AG08396 (cell line): ENCODE measurements at regions not wholly inside any gene's neighbourhood (a gene's known extent, or its start where the extent isn't known, plus 50 kb on each side); places are given as distances from the start of the nearest gene placed in this dataset.
"Not testable (repeated sequence)": the region's sequence is repeated elsewhere in the genome, so short reads cannot be mapped to it uniquely, and the experiment has no call there.

ENCODE experiments used
- DNase-seq: peaks from one replicate; pipeline ENCODE4 v3.0.0; 2012; ENCODE audit warnings: low spot score, mixed read lengths

DNA sequence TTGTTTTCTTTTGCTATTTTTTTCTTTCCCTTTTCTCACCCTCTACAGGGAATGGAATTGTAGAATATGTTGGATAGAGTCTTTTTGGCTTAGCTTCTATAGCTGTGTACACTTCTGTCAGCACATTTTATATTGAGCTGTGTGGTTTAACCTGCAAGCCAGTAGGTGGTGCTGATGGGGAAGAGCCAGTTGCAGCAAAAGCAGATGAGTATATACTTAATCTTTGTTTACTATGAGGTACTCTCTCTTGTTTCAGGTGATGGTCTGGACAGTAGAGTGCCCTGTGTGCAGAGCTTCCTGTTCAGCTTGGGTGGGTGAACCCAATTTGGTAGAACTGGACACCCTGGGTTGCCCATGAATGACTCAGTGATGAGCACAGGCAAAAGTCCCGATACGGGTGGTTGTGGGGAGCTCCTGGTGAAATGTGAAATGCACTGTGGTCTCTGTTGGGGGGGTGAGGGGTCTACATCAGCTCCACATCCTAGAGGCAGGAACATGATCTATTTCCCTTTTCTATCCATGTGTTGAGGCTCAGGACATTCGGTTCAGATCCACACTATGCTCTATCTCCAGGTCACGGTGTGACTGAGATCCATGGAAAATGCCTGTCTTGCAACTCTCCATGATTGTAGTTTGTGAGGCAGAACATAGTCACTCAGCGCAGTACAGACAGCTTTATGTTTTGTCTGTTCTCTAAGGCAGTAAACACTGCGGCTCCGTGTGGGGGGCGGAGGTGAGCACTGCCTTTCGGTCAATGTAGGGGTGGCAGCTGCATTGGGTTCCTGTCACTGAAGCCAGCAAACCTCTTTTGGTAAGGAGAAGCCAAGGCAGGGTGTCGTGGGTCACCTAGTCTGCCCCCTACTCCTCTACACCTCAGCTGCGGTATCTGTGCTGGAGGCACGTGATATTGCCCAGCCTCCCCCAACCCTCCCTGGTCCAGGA lies 353.2 kb downstream of the PRR16 start:
- no peak for DNase-seq

DNA sequence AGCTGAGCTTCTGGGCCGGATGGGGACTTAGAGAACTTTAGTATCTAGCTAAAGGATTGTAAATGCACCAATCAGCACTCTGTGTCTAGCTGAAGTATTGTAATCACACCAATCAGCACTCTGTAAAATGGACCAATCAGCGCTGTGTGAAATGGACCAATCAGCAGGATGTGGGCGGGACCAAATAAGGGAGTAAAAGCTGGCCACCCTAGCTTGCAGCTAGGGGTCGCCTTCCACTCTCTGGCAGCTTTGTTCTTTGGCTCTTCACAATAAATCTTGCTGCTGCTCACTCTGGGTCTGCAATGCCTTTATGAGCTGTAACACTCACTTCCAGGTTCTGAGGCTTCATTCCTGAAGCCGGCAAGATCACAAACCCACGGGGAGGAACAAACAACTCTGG lies 354.0 kb downstream of the PRR16 start:
- no peak for DNase-seq

DNA sequence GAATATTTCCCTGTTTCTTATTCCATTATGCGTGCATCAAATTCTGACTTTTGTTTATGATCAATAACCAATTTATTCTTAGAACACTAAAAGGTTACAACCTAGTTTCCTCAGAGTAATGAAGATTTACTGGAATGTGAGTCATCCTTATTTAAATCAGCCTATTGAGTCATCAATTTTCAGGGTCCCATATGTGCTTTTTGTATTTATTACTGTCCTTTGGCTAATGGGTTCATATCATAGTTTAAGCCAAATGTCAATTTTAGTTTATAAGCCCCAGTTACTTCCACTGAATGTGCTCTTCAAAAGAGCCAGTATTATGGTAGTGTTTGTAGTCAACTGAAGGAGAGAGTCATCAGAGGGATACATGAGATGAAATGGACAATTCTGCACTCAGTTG lies 359.2 kb downstream of the PRR16 start:
- DNase-seq = no peak

DNA sequence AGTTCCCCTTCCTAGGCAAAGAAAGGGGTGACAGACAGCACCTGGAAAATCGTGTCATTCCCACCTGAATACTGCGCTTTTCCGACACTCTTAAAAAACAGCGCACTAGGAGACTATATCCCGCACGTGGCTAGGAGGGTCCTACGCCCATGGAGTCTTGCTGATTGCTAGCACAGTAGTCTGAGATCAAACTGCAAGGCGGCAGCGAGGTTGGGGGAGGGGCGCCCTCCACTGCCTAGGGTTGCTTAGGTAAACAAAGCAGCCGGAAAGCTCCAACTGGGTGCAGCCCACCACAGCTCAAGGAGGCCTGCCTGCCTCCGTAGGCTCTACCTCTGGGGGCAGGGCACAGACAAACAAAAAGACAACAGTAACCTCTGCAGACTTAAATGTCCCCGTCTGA lies 367.5 kb downstream of the PRR16 start:
- DNase-seq = not testable (repeated sequence)

DNA sequence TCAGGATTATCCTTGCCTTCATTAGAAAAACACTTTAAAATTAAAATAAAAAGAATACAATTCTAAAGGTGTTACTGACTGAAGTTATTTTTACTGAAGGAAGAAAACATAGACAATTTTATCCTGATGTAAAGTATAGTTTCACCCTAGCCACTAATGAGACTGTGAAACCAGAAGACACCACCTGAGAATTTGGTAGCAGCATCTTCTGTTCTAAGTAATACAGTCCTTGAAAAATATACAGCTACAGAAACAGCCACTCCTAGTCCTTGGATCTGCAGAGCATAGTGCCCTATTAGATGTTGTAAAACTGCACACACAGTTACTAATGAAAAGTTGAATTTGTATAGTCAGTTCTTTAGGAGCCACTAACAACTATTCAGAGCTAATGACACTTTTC lies 377.7 kb downstream of the PRR16 start:
- no peak for DNase-seq

DNA sequence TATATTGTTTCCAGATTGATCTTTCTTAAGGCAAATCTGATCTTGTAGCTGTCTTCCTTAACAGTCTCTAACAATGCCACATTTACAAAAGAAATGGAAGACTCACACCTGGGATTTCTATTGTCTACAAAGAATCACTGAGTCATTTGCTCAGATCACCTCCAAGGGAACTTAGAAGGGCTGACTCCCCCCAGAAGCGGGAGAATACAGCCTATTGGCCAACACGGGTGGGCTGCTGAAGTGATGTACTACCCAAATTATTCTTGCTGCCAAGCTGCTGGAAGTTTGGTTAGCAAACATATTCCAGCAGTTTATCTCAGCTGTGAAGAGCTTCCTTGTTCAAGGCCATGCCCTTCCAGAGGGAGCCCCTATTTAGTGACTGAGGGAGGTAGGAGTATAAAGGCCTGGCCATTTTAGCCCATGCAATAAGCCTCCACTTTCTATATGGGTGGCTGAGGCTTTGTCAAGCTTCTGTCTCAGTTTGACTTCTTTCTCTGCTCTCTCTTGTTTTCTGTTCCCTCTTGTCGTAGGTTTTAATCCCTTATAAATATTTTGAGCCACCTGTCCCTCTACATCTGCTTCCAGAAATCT lies 379.4 kb downstream of the PRR16 start:
- DNase-seq = no peak

DNA sequence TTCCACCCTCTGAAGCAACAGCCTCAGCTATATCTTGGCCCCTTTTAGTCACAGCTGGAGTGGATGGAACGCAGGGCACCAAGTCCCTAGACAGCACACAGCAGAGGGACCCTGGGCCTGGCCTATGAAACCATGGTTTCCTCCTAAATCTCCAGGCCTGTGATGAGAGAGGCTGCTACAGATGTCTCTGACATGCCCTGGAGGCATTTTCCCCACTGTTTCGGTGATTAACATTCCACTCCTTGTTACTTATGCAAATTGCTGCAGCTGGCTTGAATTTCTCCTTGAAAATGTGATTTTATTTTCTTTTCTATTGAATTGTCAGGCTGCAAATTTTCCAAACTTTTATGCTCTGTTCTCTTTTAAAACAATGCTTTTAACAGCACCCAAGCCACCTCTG lies 384.8 kb downstream of the PRR16 start:
- no peak for DNase-seq

DNA sequence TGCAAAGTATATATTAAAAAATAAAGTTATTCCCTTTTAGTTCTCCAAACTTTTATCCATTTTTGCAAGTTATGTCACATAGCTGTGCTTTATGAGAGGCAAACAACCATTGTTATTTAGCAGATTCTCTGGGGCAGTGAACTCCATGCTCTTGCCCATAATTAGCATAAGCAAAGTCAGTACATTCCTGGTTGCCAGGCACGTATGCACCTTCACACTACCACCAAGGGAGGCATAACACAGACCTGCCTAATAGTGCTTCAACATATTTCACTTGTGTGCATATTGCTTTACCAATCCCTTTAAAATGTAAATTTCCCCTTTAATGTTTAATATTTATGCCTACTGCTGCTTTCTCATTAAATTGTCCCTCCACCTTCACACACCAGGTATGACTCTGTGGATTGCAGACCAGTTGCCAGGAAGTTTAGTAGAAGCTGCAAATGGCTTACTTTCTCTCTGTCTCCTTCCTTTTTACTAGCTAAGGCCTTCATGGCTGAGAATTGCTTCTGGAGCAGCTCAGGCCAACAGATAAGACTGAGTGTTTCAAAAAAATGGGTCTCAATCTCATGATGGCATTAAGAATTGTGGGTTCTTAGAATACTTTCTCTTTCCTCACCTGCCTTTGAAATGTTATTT lies 388.2 kb downstream of the PRR16 start:
- DNase-seq = no peak

DNA sequence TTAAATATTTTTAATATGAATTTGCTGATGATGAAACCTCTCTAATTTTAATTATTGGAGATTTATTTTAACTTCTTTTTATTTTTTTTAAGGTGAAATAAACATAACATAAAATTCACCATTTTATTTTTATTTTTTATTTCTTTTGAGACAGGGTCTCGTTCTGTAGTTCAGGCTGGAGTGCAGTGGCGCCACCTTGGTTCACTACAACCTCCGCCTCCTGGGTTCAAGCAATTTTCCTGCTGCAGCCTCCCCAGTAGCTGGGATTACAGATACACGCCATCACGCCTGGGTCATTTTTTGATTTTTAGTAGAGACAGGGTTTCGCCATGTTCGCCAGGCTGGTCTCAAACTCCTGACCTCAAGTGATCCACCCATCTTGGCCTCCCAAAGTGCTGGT lies 402.9 kb downstream of the PRR16 start:
- DNase-seq = no peak

DNA sequence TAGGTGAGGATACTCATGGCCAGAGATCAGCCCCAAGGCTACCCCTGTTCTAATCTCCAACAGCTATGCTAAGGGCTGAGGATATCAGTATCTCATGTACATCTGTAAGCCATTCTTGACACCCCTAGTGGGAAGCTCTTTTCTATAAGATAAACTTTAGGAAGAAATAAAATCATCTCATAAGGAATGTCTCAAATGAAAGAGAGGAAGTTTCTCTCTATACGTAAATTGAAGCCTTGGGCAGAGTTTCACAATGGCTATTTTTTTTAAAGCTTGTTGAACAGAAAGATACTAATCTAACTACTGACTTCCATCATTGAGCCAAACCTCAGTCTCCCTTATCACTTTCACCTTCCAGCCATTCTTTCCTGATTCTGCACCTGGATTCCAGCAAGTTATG lies 405.7 kb downstream of the PRR16 start:
- no peak for DNase-seq

DNA sequence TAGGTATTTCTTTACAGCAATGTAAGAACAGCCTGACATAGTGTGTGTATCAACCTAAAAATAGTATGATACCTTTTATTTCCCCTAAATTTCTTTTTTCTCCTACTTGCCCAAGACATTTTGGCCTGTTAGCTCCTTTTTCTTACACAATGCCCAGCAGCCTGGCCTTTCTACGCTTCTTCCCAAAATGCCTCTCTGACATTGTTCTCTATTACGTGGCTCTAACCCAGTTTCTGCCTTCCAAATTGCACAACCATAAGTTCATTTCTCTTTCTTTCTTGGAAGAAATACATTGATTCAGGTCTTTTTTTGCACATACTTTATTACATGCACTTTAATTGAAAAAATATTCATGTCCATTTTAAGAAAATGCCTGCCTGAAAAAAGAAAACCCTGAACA lies 408.2 kb downstream of the PRR16 start:
- DNase-seq = no peak

DNA sequence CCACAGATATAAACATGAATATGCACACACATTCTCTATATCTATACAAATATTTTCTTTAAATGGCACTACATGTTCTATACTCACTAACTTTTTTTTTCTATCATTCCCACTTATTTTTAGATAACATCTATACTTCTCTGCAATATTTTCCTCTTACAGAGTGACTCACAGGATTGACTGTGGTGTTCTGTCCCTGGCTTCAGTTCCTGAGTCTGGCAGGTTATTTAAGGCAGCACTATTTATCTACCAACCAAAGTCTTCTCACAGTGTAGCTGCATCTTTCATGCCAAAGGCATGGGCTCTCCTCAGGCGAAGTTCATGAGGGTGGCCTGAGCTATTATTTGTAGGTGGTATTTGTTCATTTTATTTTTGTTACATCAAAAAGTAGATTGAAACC lies 409.0 kb downstream of the PRR16 start:
- DNase-seq = no peak

DNA sequence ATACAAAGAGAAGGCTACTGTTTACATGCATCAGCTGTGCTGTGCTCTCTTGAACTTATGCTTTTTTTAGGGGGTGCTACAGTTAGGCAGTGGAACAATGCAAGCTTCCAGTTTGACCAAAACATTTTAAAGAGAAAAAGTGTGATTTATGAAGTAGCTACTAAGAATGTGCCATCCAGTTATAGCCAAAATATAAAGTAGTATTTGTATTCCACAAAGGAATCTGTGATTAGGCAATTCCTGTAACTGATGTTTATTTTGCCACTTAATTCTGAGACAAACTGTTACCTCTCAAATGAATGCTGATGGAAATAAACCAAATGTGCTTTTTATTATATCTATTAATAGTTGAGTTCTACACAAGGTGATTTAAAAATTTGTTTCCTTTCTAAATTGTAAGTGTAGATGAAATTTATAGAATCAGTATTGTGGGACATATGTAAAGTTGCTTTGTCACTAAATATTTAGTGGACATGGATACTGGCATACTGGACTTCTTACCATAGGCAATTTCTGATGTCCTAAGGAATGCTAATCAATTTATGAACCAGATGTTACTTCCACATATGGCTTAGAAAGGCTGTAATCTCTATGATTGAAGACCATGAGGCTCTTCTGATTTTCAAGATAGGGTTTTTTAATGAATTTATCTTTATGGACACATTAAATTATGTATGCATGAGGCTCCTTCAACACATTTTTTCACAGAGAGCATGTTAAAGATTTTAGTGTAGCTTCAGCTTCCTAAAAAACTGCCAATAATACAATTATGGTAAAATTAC lies 410.2 kb downstream of the PRR16 start:
- no peak for DNase-seq

DNA sequence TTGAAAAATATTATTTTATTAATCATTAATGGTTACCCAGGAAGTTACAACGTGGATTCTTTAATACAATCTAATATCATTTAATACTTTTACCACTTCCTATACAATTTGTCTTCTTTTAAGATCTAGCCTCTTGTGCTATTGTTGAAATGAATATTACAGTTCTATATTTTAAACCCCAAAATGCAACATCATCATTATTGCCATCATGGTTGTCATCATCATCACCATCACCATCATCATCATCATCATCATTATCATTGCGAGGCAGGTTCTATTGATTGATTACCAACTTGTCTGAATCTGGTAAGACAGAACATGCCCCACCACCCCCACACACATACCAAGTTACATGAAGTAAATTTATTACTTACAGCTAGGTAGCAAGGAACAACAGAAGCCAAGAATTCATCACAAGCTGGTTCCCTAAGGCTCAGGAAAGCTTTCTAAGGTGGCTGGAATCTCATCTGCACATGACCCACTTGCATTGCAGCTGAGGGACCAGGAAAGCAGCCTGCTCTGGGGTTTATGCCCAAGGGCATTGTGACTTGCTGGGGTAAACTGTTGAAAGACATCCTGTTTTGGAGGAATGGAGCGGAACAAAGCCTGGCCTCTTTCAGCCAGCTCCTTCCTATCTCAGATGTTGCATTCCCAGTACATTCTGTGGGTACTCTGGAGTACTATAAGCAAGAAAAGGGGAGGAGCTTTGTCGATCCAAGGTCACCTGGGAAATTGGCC lies 418.1 kb downstream of the PRR16 start:
- no peak for DNase-seq

DNA sequence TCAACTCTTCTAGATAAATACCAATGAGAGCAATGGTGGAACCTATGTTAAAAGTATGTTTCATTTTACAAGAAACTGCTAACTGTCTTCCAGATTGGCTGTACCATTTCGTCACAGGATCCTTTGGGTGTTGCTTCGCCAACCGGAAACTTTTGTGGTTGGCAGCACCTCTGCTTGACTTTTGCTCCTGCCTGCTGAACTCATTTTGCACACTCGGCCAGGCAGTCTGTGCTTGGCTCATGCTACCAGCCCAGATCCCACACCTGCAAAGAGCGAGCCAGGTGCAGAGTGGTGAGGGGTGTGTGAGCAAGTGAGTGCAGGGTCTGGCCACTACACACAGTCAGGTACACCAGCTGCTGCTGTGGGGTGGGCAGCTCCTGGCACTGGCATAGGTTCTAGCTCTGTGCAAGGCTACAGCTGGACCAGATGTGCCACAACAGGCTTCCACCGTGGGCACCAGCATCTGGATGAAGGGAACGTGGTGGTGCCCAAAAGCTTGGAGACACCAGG lies 422.3 kb downstream of the PRR16 start:
- DNase-seq = no peak

DNA sequence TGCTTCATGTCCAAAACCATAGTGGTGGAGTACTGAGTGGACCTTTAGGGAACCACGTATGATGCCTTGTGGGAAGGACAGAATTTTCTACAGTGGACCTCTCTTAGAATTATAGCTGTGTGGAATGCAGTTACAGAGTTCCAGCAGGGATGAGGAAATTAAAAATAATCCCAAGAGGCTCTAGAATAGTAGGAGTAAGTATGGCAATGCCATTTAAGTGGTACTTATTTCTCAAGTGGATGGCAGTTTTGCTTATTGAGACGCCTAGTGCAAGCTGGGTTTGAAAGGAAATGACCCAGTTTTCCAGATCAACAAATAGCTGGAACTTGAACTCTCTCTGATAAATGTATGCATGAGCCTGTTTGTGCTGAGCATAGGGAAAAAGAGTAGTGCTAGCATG lies 431.6 kb downstream of the PRR16 start:
- DNase-seq = no peak

DNA sequence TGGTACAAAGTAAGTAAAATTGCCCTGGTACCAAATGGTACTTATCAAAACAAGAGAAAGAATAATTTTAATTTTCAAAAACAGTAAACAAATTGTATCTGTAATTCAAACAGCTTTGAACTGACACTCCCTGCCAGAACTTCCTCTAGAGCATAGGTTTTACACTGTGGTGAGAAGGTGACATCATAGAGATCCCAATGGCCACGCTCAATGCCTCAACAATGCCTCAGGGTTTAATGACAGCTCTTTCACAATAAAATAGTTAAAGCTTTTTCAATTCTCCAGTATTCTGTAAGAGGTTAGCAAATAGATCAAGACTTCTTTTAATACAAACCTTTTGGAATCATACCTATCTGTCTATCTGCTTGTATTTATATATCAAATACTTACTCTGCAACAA lies 437.1 kb downstream of the PRR16 start:
- DNase-seq = no peak

DNA sequence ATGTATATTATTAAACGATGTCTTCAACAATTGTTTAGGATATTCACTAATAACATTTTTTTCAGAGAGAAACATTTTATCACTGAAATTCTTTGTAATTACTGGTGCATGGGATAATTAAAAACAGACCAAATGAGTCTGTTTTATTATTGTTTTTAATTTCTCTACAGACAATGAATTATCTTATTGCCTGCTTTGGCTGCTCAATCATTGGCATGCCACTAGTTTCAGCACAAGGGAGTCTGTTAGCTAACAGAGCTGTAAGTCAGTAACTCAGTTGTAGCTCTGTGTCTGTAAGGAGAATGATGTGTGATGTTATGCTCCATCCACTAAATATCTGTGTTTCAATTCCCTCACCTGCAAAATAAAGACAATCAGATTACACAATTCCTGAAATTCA lies 443.9 kb downstream of the PRR16 start:
- DNase-seq = no peak

DNA sequence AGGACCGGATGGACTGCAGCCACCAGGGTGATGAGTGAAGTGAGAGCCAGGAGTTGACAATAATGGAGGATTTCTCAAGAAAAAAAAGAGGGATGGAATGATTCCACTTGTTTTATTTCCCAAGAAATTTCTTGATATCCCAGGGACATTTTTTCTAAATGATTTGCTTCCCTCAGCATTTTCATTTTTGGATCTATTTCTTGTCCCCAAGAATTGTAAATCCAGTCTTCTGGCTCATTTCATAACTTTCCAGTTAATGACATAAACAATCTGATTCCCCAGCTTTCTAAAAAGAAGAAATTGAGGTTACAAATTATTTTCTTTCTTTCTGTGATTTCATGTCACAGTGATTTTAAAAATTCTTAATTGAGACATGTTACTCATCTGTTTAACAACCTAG lies 446.5 kb downstream of the PRR16 start:
- no peak for DNase-seq

DNA sequence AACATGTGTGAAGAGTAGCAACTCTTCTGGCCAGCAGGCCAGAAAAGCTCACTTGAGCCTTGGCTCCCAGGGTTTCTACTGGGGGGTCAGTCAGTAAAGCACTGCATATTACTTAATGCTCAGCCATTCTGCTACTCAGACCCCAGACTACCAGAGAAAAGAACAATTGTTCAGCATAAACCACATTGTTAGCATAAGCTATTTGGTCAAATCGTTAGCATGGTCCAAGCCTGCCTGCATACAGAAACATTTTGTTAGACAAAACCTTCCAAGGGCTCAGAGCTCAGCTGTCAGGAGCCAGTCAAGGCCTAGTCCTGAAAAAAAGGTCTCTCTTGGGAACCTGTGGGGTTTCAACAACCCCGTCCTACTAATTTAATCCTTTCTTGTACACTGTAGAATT lies 449.3 kb downstream of the PRR16 start:
- no peak for DNase-seq

DNA sequence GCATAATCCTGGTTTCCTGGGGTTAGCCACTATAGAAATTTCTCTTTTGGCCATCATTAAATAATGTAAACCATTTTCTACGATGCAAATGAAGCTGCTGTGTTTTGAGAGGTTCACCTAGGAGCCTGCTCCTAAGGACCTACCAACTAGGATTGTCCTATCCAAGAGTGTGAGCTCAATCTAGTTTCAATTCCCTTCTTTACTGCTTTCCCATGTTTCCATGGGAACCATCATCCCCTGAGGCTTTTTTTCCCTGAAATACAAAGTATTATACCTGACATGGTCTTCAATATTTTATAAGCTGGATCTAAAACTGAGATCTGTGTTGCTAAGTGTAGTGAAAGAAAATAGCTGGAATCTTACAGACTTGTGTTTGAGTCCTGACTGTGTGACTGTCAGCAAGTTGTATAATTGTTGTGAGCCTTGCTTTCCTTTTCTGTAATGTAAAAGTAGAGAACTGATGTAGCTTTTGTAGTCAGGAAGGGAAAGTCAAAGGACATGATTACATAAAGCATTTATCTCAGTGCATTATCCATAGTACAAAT lies 453.2 kb downstream of the PRR16 start:
- no peak for DNase-seq
